DND-41 (cell line): ENCODE measurements at regions not wholly inside any gene's neighbourhood (a gene's known extent, or its start where the extent isn't known, plus 50 kb on each side); places are given as distances from the start of the nearest gene placed in this dataset.
"Not testable (repeated sequence)": the region's sequence is repeated elsewhere in the genome, so short reads cannot be mapped to it uniquely, and the experiment has no call there.

Source experiments
- CTCF ChIP-seq: IDR thresholded peaks from 2 replicates; pipeline ENCODE4 v1.5.1; 2012; ENCODE audit warnings: borderline replicate concordance, low read length, moderate library complexity, mild to moderate bottlenecking; ENCODE audit not compliant: poor library complexity, severe bottlenecking; ENCODE audit errors: extremely low read depth
- EZH2 ChIP-seq: IDR thresholded peaks from 3 replicates; pipeline ENCODE4 v1.6.1; 2012; ENCODE audit warnings: borderline replicate concordance, low read depth, mild to moderate bottlenecking, moderate library complexity, low read length, inconsistent platforms; ENCODE audit not compliant: severe bottlenecking

DNA sequence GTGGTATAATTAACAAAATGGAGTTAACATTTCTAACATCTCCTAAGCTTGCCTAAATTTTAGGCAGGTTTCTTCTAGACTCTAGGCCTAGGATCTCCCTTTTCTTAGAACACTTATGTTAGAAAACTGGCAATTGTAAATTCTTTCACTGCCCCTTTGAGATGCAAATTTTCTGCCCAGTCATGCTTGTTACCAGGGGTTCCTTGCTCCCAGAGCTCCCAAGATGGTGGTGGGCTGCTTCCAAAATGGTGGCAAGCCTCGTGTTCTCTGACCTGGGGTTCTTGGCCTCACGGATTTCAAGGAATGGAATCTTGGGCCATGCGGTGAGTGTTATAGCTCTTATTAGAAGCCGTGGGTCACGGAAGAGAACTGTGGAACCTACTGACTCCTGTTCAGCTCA lies 1361.4 kb downstream of the NCAM2 start:
- TF ChIP-seq CTCF, EZH2: not testable (repeated sequence)
